ENCODE measurements at regions not wholly inside any gene's neighbourhood (a gene's known extent, or its start where the extent isn't known, plus 50 kb on each side); places are given as distances from the start of the nearest gene placed in this dataset.

DNA sequence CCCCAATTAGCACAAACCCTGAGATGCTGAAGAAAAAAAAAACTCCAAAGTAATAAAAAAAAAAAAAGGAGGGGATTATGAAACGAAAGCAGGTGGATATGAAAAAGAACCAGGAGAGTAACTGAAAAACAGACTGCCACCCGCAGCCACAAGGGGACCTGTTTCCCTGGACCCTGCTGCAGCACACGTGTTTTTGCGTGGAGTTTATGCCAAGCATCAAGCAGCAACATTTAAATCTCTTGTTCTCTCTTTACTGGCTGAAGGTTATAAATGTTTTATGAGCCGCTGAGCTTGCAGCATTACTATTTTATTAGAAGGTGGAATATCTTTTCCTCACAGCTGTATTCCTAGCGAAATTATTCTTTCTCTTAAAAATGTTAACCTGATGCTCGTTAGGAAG is 131.6 kb upstream of the OLIG3 start:
- ATAC-seq (ENCODE audit: low read depth) (no peak), DNase-seq (no peak)
- Mint-ChIP-seq H3K9me3 (ENCODE audit: insufficient read depth) (peaks cover 2% of the 10 kb centered on the region), H3K4me3 (no peak overlapping the region), H3K27me3 (peaks cover 32% of the 10 kb centered on the region), H3K27ac (no peak overlapping the region), H3K4me1 (peaks cover 3% of the 10 kb centered on the region)
- POLR2A ChIA-PET: no interaction called here
- no peak overlapping the region for H3K4me3 ChIP-seq (ENCODE audit: control extremely low read depth in 1 of 5, extremely low read depth in 1 of 5, insufficient read depth in 1 of 5, low read depth in 2 of 5, low read length in 4 of 5)
- H3K27me3 ChIP-seq (replicated peaks in 1 of 4; ENCODE audit: control extremely low read depth in 1 of 4, control insufficient read depth in 3 of 4, insufficient read depth in 4 of 4, low read length in 3 of 4): peaks cover 0 to 19% (median 10%) of the 10 kb centered on the region in 4 experiments
- H3K79me2 ChIP-seq (ENCODE audit: control insufficient read depth, insufficient read depth, low read length): no peaks in the 10 kb centered on the region
- intact Hi-C loops (cut with micrococcal nuclease): no loop called here
- no CpG with 5 or more reads among the region's 7 CpGs for WGBS (ENCODE audit: insufficient coverage)
- H3K27ac ChIP-seq (ENCODE audit: low read length in 2 of 2): no peak overlapping the region
- no peak overlapping the region for H2AFZ ChIP-seq (ENCODE audit: insufficient read depth, low read depth, low read length, poor library complexity, severe bottlenecking)
- no peaks in the 10 kb centered on the region for H3K4me1 ChIP-seq (ENCODE audit: control insufficient read depth in 2 of 2, insufficient read depth in 2 of 2, low read length in 2 of 2)
- no peaks in the 10 kb centered on the region for H4K20me1 ChIP-seq (ENCODE audit: control insufficient read depth, insufficient read depth, low read length, poor library complexity, severe bottlenecking)
- H3K36me3 ChIP-seq (replicated peaks in 1 of 2; ENCODE audit: control extremely low read depth in 1 of 2, control insufficient read depth in 1 of 2, extremely low read depth in 1 of 2, insufficient read depth in 2 of 2, low read length in 1 of 2): no peaks in the 10 kb centered on the region
- CTCF ChIA-PET: interaction anchor here (1.3 kb wide), 1 partner anchor 16 kb away, joined by 4 read pairs; no protein-coding TSS in a partner anchor
- H3K4me2 ChIP-seq (replicated peaks; ENCODE audit: low read depth, low read length, poor library complexity, severe bottlenecking): no peak overlapping the region
- H3K9me3 ChIP-seq (ENCODE audit: control extremely low read depth in 1 of 3, control insufficient read depth in 2 of 3, insufficient read depth in 1 of 3, low read length in 2 of 3): peaks cover 0 to 5% (median 0%) of the 10 kb centered on the region in 3 donors
- no peak overlapping the region for H3K9ac ChIP-seq (ENCODE audit: low read length)
- TF ChIP-seq EZH2 (IDR thresholded peaks at IDR 0.05; ENCODE audit: borderline replicate concordance, insufficient read depth, low read depth, low read length, poor library complexity, severe bottlenecking): no peak
- TF ChIP-seq, protein P1, sequence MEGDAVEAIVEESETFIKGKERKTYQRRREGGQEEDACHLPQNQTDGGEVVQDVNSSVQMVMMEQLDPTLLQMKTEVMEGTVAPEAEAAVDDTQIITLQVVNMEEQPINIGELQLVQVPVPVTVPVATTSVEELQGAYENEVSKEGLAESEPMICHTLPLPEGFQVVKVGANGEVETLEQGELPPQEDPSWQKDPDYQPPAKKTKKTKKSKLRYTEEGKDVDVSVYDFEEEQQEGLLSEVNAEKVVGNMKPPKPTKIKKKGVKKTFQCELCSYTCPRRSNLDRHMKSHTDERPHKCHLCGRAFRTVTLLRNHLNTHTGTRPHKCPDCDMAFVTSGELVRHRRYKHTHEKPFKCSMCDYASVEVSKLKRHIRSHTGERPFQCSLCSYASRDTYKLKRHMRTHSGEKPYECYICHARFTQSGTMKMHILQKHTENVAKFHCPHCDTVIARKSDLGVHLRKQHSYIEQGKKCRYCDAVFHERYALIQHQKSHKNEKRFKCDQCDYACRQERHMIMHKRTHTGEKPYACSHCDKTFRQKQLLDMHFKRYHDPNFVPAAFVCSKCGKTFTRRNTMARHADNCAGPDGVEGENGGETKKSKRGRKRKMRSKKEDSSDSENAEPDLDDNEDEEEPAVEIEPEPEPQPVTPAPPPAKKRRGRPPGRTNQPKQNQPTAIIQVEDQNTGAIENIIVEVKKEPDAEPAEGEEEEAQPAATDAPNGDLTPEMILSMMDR (IDR thresholded peaks at IDR 0.05): no peak

DNA sequence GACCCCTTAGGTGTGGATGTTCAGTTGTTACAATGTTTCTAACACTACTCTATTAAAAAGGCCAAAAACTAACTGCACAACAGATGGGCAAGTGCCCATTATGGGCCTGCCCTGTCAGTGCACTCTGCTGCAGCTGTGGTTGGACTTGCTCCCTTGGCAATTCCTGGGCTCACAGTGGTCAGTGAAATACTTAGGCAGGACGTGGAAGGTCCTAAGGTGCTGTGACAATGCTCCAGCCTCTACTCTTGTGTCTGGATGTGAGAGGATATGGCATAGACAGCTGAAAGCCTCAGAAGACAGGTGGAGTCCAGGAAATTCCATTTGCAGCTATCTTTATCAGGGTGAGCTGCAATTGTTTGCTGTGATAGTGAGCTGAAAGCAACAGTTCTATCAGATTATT is 136.5 kb upstream of the OLIG3 start:
- no peaks in the 10 kb centered on the region for H3K4me1 ChIP-seq (ENCODE audit: control insufficient read depth in 2 of 2, insufficient read depth in 2 of 2, low read length in 2 of 2)
- H3K27ac ChIP-seq (ENCODE audit: low read length in 2 of 2): no peak overlapping the region
- H3K36me3 ChIP-seq (replicated peaks in 1 of 2; ENCODE audit: control extremely low read depth in 1 of 2, control insufficient read depth in 1 of 2, extremely low read depth in 1 of 2, insufficient read depth in 2 of 2, low read length in 1 of 2): no peaks in the 10 kb centered on the region
- no peaks in the 10 kb centered on the region for H3K9me3 ChIP-seq (ENCODE audit: control extremely low read depth in 1 of 3, control insufficient read depth in 2 of 3, insufficient read depth in 1 of 3, low read length in 2 of 3)
- Mint-ChIP-seq H3K4me3 (no peak overlapping the region), H3K27me3 (peaks cover 18% of the 10 kb centered on the region), H3K9me3 (ENCODE audit: insufficient read depth) (no peaks in the 10 kb centered on the region), H3K4me1 (no peaks in the 10 kb centered on the region), H3K27ac (no peak overlapping the region)
- TF ChIP-seq EZH2 (IDR thresholded peaks at IDR 0.05; ENCODE audit: borderline replicate concordance, insufficient read depth, low read depth, low read length, poor library complexity, severe bottlenecking): no peak
- TF ChIP-seq, protein P1 (IDR thresholded peaks at IDR 0.05): no peak
- 100% methylated on average over 1 of the region's 1 CpG for WGBS (ENCODE audit: insufficient coverage)
- peaks cover 0 to 4% (median 2%) of the 10 kb centered on the region in 4 experiments for H3K27me3 ChIP-seq (replicated peaks in 1 of 4; ENCODE audit: control extremely low read depth in 1 of 4, control insufficient read depth in 3 of 4, insufficient read depth in 4 of 4, low read length in 3 of 4)
- H3K9ac ChIP-seq (ENCODE audit: low read length): no peak overlapping the region
- DNase-seq: no peak
- intact Hi-C loops (cut with micrococcal nuclease): no loop called here
- no peak overlapping the region for H3K4me3 ChIP-seq (ENCODE audit: control extremely low read depth in 1 of 5, extremely low read depth in 1 of 5, insufficient read depth in 1 of 5, low read depth in 2 of 5, low read length in 4 of 5)
- CTCF ChIA-PET: interaction anchor here (1.4 to 1.6 kb wide), 2 partner anchors 9 to 11 kb away, joined by 3 to 10 read pairs; no protein-coding TSS in a partner anchor
- no peaks in the 10 kb centered on the region for H4K20me1 ChIP-seq (ENCODE audit: control insufficient read depth, insufficient read depth, low read length, poor library complexity, severe bottlenecking)
- no peak for ATAC-seq (ENCODE audit: low read depth)
- H3K4me2 ChIP-seq (replicated peaks; ENCODE audit: low read depth, low read length, poor library complexity, severe bottlenecking): no peak overlapping the region
- H2AFZ ChIP-seq (ENCODE audit: insufficient read depth, low read depth, low read length, poor library complexity, severe bottlenecking): no peak overlapping the region
- POLR2A ChIA-PET: no interaction called here
- H3K79me2 ChIP-seq (ENCODE audit: control insufficient read depth, insufficient read depth, low read length): no peaks in the 10 kb centered on the region
